Mesenchymal stem cell (in vitro differentiated cells and primary cell): ENCODE measurements at regions not wholly inside any gene's neighbourhood (a gene's known extent, or its start where the extent isn't known, plus 50 kb on each side); places are given as distances from the start of the nearest gene placed in this dataset.

ENCODE experiments used
- DNase-seq: peaks from one replicate; pipeline ENCODE4 v3.0.0-alpha.2; 2013
- H2AFZ ChIP-seq: one replicate; pipeline ENCODE4 v1.6.1; 2013; ENCODE audit warnings: low read depth, mild to moderate bottlenecking, control low read depth, inconsistent platforms, low read length, moderate library complexity
- H2AK5ac ChIP-seq: 2 replicates; pipeline ENCODE4 v1.6.1; 2013; ENCODE audit warnings: low read length, moderate library complexity, mild to moderate bottlenecking, inconsistent platforms; ENCODE audit not compliant: severe bottlenecking
- H2BK120ac ChIP-seq: one replicate; pipeline ENCODE4 v1.6.1; 2013; ENCODE audit warnings: low read depth, mild to moderate bottlenecking, inconsistent platforms, low read length, moderate library complexity
- H2BK12ac ChIP-seq, 2 experiments: one replicate each; pipeline ENCODE4 v1.6.1; 2013; ENCODE audit warnings: inconsistent platforms in 2 of 2, low read length in 2 of 2, mild to moderate bottlenecking in 2 of 2, moderate library complexity in 2 of 2, control low read depth in 1 of 2
- H2BK15ac ChIP-seq: one replicate; pipeline ENCODE4 v1.6.1; 2013; ENCODE audit warnings: mild to moderate bottlenecking, low read depth, inconsistent platforms; ENCODE audit not compliant: poor library complexity, severe bottlenecking
- H2BK5ac ChIP-seq: 2 replicates; pipeline ENCODE4 v1.6.1; 2013; ENCODE audit warnings: low read depth, mild to moderate bottlenecking, low read length, control low read depth, inconsistent platforms; ENCODE audit not compliant: poor library complexity, severe bottlenecking
- H3K14ac ChIP-seq, 2 experiments: one replicate each; pipeline ENCODE4 v1.6.1; 2013; ENCODE audit warnings: inconsistent platforms in 2 of 2, low read length in 2 of 2, control low read depth in 1 of 2, mild to moderate bottlenecking in 1 of 2, moderate library complexity in 1 of 2
- H3K18ac ChIP-seq, 2 experiments: one replicate each; pipeline ENCODE4 v1.6.1; 2013; ENCODE audit warnings: inconsistent platforms in 2 of 2, low read length in 2 of 2, control low read depth in 1 of 2, low read depth in 1 of 2, mild to moderate bottlenecking in 1 of 2
- H3K23ac ChIP-seq, 2 experiments: one replicate each; pipeline ENCODE4 v1.6.1; 2013; ENCODE audit warnings: inconsistent platforms in 2 of 2, low read length in 2 of 2, mild to moderate bottlenecking in 2 of 2, moderate library complexity in 2 of 2, control low read depth in 1 of 2
- H3K27ac ChIP-seq: 2 replicates; pipeline ENCODE4 v1.5.1; 2013; ENCODE audit warnings: mild to moderate bottlenecking, moderate library complexity, low read length, control low read depth, inconsistent platforms; ENCODE audit not compliant: poor library complexity, severe bottlenecking
- H3K27me3 ChIP-seq, 2 experiments: 2 replicates each; pipeline versions ENCODE4 v1.6.1 to v1.7.0; 2013; ENCODE audit warnings: low read length in 2 of 2, mild to moderate bottlenecking in 2 of 2, moderate library complexity in 2 of 2, control low read depth in 1 of 2, inconsistent platforms in 1 of 2; ENCODE audit not compliant: control insufficient read depth in 1 of 2, insufficient read depth in 1 of 2
- H3K36me3 ChIP-seq, 2 experiments: 2 replicates each; pipeline versions ENCODE4 v1.6.1 to v1.7.0; 2013; ENCODE audit warnings: low read length in 2 of 2, control low read depth in 1 of 2, inconsistent platforms in 1 of 2, low read depth in 1 of 2, mild to moderate bottlenecking in 1 of 2; ENCODE audit not compliant: insufficient read depth in 2 of 2, control insufficient read depth in 1 of 2
- H3K4ac ChIP-seq, 2 experiments: one replicate each; pipeline ENCODE4 v1.6.1; 2013; ENCODE audit warnings: inconsistent platforms in 2 of 2, low read length in 2 of 2, mild to moderate bottlenecking in 2 of 2, moderate library complexity in 2 of 2, control low read depth in 1 of 2, low read depth in 1 of 2
- H3K4me1 ChIP-seq: 2 replicates; pipeline ENCODE4 v1.6.1; 2013; ENCODE audit warnings: low read depth, low read length, control low read depth; ENCODE audit not compliant: control insufficient read depth, insufficient read depth
- H3K4me2 ChIP-seq: 2 replicates; pipeline ENCODE4 v1.6.1; 2013; ENCODE audit warnings: low read length, mild to moderate bottlenecking, inconsistent platforms; ENCODE audit not compliant: poor library complexity, severe bottlenecking
- H3K4me3 ChIP-seq, 2 experiments: 2 replicates each; pipeline versions ENCODE4 v1.5.1 to v1.7.0; 2013; ENCODE audit warnings: low read length in 2 of 2, mild to moderate bottlenecking in 2 of 2, control low read depth in 1 of 2, low read depth in 1 of 2; ENCODE audit not compliant: insufficient read depth in 1 of 2
- H3K79me1 ChIP-seq: replicated peaks from 2 replicates; pipeline ENCODE4 v1.6.1; 2013; ENCODE audit warnings: mild to moderate bottlenecking, control low read depth, low read length, inconsistent platforms; ENCODE audit not compliant: poor library complexity, severe bottlenecking
- H3K9ac ChIP-seq: 2 replicates; pipeline ENCODE4 v1.7.0; 2013; ENCODE audit warnings: mild to moderate bottlenecking, low read length, moderate library complexity
- H3K9me3 ChIP-seq: 2 replicates; pipeline ENCODE4 v1.7.0; 2013; ENCODE audit warnings: mild to moderate bottlenecking, low read length; ENCODE audit not compliant: control insufficient read depth
- H4K8ac ChIP-seq: one replicate; pipeline ENCODE4 v1.6.1; 2013; ENCODE audit warnings: inconsistent platforms, mild to moderate bottlenecking, low read length, moderate library complexity
- H4K91ac ChIP-seq: one replicate; pipeline ENCODE4 v1.6.1; 2013; ENCODE audit warnings: mild to moderate bottlenecking, low read length, inconsistent platforms
- WGBS: methylation state at CpG from one replicate; pipeline ENCODE4 v1.1.7; 2013; ENCODE audit warnings: mixed read lengths; 5-methylcytosine and 5-hydroxymethylcytosine counted together

- Histone ChIP-seq H3K36me3 (peaks cover 0 to 10% of the 10 kb centered on the region in 2 experiments), H4K8ac (no peak overlapping the region), H4K91ac (no peak overlapping the region), H3K23ac (no peak overlapping the region), H3K14ac (no peak overlapping the region), H3K4me3 (no peak overlapping the region), H3K18ac (no peak overlapping the region), H3K27ac (no peak overlapping the region), H2BK12ac (no peak overlapping the region), H2BK5ac (no peak overlapping the region), H2AFZ (no peak overlapping the region), H3K4me1 (peaks cover 5% of the 10 kb centered on the region), H3K4me2 (no peak overlapping the region), H2AK5ac (no peak overlapping the region), H2BK15ac (no peak overlapping the region), H3K4ac (no peak overlapping the region), H3K9ac (no peak overlapping the region), H2BK120ac (no peak overlapping the region), H3K9me3 (no peaks in the 10 kb centered on the region), H3K27me3 (no peaks in the 10 kb centered on the region), H3K79me1 (peaks cover 20% of the 10 kb centered on the region)
- 97% methylated on average over 3 of the region's 3 CpGs for WGBS
- DNase-seq = no peak
Observed at GRCh38 chr2:134150760-134151159, 103.1 kb upstream of the MGAT5 start.

- Histone ChIP-seq H3K9ac (no peak overlapping the region), H3K23ac (no peak overlapping the region), H3K79me1 (peaks cover 22% of the 10 kb centered on the region), H3K4me1 (no peaks in the 10 kb centered on the region), H2BK15ac (no peak overlapping the region), H3K36me3 (peaks cover 0 to 10% of the 10 kb centered on the region in 2 experiments), H3K14ac (no peak overlapping the region), H2AFZ (no peak overlapping the region), H4K91ac (no peak overlapping the region), H4K8ac (no peak overlapping the region), H3K4me3 (no peak overlapping the region), H3K4me2 (no peak overlapping the region), H3K27ac (no peak overlapping the region), H3K9me3 (no peaks in the 10 kb centered on the region), H2BK12ac (no peak overlapping the region), H3K18ac (no peak overlapping the region), H2AK5ac (no peak overlapping the region), H3K27me3 (no peaks in the 10 kb centered on the region), H2BK120ac (no peak overlapping the region), H2BK5ac (no peak overlapping the region), H3K4ac (no peak overlapping the region)
- no peak for DNase-seq
- WGBS = 99% methylated on average over 23 of the region's 23 CpGs
Observed at GRCh38 chr2:134152045-134153010, 101.5 kb upstream of the MGAT5 start.

- no peaks in the 10 kb centered on the region for H3K9me3 ChIP-seq
- no peak overlapping the region for H3K9ac ChIP-seq
- no peak overlapping the region for H2BK12ac ChIP-seq
- no peak for DNase-seq
- H3K4me2 ChIP-seq = no peak overlapping the region
- H2BK15ac ChIP-seq = no peak overlapping the region
- 68% methylated on average over 7 of the region's 7 CpGs for WGBS
- no peak overlapping the region for H3K14ac ChIP-seq
- H3K4me1 ChIP-seq = peaks cover 2% of the 10 kb centered on the region
- no peak overlapping the region for H2AK5ac ChIP-seq
- peaks cover 0 to 10% of the 10 kb centered on the region in 2 experiments for H3K36me3 ChIP-seq
- no peak overlapping the region for H3K18ac ChIP-seq
- no peak overlapping the region for H3K23ac ChIP-seq
- no peak overlapping the region for H4K8ac ChIP-seq
- H3K4me3 ChIP-seq = no peak overlapping the region
- H4K91ac ChIP-seq = no peak overlapping the region
- H3K27ac ChIP-seq = no peak overlapping the region
- peaks cover 26% of the 10 kb centered on the region for H3K79me1 ChIP-seq
- no peak overlapping the region for H2BK5ac ChIP-seq
- H2AFZ ChIP-seq = no peak overlapping the region
- H3K4ac ChIP-seq = no peak overlapping the region
- no peak overlapping the region for H2BK120ac ChIP-seq
- no peaks in the 10 kb centered on the region for H3K27me3 ChIP-seq
Observed at GRCh38 chr2:134153294-134153880, 100.5 kb upstream of the MGAT5 start.

- Histone ChIP-seq H3K4ac (no peak overlapping the region), H3K14ac (peak overlapping the region in 1 of 2 experiments; percentile 74), H3K9me3 (no peaks in the 10 kb centered on the region), H3K18ac (no peak overlapping the region), H2BK15ac (no peak overlapping the region), H3K27ac (no peak overlapping the region), H2BK120ac (no peak overlapping the region), H3K4me1 (peaks cover 2% of the 10 kb centered on the region), H2BK12ac (no peak overlapping the region), H2AK5ac (no peak overlapping the region), H2AFZ (no peak overlapping the region), H4K8ac (no peak overlapping the region), H4K91ac (no peak overlapping the region), H3K79me1 (peaks cover 26% of the 10 kb centered on the region), H3K4me2 (no peak overlapping the region), H3K23ac (no peak overlapping the region), H2BK5ac (no peak overlapping the region), H3K4me3 (no peak overlapping the region), H3K36me3 (peaks cover 0 to 10% of the 10 kb centered on the region in 2 experiments), H3K27me3 (no peaks in the 10 kb centered on the region), H3K9ac (no peak overlapping the region)
- WGBS = 60% methylated on average over 5 of the region's 7 CpGs
- no peak for DNase-seq
Observed at GRCh38 chr2:134154246-134154645, 99.6 kb upstream of the MGAT5 start.
